ENCODE measurements at regions not wholly inside any gene's neighbourhood (a gene's known extent, or its start where the extent isn't known, plus 50 kb on each side); places are given as distances from the start of the nearest gene placed in this dataset.

DNA sequence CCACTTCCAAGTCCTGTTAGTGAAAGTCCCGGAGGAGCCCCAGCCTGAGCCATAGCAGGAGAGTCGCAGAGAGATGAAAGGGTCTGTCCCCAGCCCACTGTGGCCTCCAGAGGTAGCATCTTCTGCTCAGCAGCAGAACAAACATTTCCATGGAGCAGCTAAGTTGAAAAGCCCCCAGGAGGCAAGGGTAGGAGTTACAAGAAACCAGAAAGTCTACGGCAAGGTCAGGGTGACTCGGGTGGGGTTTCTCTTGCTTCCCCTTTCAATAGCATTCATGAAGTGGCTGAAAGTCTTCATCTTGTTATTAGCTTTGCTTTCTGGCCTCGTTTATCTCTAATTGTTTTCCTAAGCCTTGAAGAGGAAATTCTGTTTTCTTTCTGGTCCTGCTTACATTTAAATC, 151.2 kb upstream of the DIO3 start:
- Histone ChIP-seq H3K27ac (ENCODE audit: low read length) (no peak overlapping the region), H3K9me3 (ENCODE audit: control insufficient read depth, low read length) (no peaks in the 10 kb centered on the region), H3K4me3 (ENCODE audit: low read length) (no peak overlapping the region), H3K27me3 (ENCODE audit: control insufficient read depth, insufficient read depth) (no peaks in the 10 kb centered on the region), H3K4me1 (ENCODE audit: control insufficient read depth, insufficient read depth, low read length) (no peaks in the 10 kb centered on the region)
- WGBS = 49% methylated on average over 5 of the region's 5 CpGs
- ATAC-seq = no peak
- intact Hi-C loops (cut with DNase I) = no loop called here
- DNase-seq = no peak

DNA sequence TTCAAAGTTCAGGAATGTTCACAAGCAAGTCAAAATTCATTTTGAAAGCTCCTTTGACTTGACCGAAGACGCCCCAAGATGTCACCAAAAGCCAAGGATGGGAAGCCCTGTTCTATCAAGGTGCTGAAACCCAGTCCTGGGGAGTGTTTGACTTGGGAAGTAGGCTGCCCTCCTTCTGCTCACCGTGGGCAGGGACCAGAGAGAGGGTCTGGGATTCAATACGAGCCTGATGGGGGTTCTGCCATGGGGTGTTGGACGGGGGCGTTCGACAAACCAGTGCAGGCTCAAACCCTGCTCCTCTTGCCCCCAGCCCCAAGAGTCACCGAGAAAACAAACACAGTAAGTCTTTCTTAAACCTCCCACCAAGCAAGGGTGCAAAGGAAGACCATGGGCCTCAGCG, 150.1 kb upstream of the DIO3 start:
- Histone ChIP-seq H3K27ac (ENCODE audit: low read length) (no peak overlapping the region), H3K9me3 (ENCODE audit: control insufficient read depth, low read length) (no peaks in the 10 kb centered on the region), H3K27me3 (ENCODE audit: control insufficient read depth, insufficient read depth) (no peaks in the 10 kb centered on the region), H3K4me1 (ENCODE audit: control insufficient read depth, insufficient read depth, low read length) (no peaks in the 10 kb centered on the region), H3K4me3 (ENCODE audit: low read length) (no peak overlapping the region)
- intact Hi-C loops (cut with DNase I) = no loop called here
- DNase-seq = no peak
- ATAC-seq = no peak
- 96% methylated on average over 9 of the region's 9 CpGs for WGBS

DNA sequence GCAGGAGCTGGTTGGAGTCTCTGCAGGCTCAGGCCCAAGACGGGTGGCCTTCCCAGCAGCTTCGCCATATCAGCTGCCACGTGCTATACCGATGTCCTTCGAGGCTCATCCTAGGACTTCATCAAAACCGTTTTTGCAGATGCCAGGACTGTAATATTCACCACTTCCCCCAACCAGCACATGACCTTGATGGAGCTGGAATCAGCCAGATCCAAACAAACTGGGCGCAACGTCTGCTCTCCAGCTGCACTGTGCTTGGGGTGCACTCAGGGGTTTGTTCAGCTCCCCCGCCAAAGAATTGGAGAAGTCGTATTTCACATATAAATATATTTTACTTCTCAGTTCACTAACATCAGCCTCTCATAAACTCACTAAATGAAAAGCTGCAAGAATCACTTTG, 149.5 kb upstream of the DIO3 start:
- 92% methylated on average over 10 of the region's 10 CpGs for WGBS
- ATAC-seq = no peak
- no peaks in the 10 kb centered on the region for H3K27me3 ChIP-seq (ENCODE audit: control insufficient read depth, insufficient read depth)

DNA sequence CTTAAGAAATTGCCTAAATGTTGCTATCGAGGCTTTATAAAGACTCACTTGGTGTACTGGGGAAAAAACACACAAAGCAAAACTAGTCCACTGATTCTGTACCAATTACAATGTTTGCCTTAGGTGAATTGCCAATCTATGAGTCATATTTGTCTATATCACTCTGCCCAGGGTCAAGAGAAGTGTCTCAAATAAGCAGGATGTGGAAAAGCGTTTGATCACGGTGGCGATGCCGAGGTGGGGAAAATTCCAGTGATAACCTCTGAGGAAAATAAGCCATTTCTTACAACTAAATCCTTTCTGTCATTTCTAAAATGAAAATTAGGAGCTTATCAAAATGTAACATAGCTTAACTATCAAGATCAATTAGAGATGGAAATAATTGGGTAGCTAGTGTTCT, 148.6 kb upstream of the DIO3 start:
- no peak for ATAC-seq
- Histone ChIP-seq H3K9me3 (ENCODE audit: control insufficient read depth, low read length) (no peaks in the 10 kb centered on the region), H3K27me3 (ENCODE audit: control insufficient read depth, insufficient read depth) (no peaks in the 10 kb centered on the region), H3K27ac (ENCODE audit: low read length) (no peak overlapping the region), H3K4me3 (ENCODE audit: low read length) (no peak overlapping the region), H3K4me1 (ENCODE audit: control insufficient read depth, insufficient read depth, low read length) (no peaks in the 10 kb centered on the region)
- DNase-seq = no peak
- 64% methylated on average over 5 of the region's 5 CpGs for WGBS
- intact Hi-C loops (cut with DNase I) = no loop called here

More for the DNA sequence above, 149.5 kb upstream of the DIO3 start:
- Histone ChIP-seq H3K27ac (ENCODE audit: low read length) (no peak overlapping the region), H3K4me3 (ENCODE audit: low read length) (no peak overlapping the region), H3K9me3 (ENCODE audit: control insufficient read depth, low read length) (no peaks in the 10 kb centered on the region), H3K4me1 (ENCODE audit: control insufficient read depth, insufficient read depth, low read length) (no peaks in the 10 kb centered on the region)
- intact Hi-C loops (cut with DNase I) = no loop called here
- DNase-seq = no peak

DNA sequence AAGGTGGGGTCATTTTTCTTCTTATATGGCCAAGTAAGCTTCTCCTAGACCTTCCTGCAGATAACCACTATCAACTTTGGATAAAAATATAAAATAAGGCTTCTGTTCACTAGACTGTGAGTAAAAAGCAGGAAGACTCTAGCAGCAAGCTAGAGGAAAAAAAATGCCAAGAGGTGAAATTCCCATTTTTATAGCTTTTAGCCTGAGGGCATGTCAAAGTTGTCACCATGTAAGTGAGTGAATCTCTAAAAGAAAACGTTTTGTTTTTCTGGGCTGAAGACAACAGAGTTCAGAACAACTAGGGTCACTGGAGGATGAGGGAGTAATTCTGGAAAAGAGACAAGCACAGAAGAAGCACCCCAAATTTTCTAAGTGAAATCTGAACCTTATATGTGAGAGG, 143.9 kb upstream of the DIO3 start:
- H3K4me1 ChIP-seq (ENCODE audit: control insufficient read depth, insufficient read depth, low read length) = no peaks in the 10 kb centered on the region
- no peak overlapping the region for H3K4me3 ChIP-seq (ENCODE audit: low read length)
- WGBS = 19% methylated on average over 1 of the region's 1 CpG
- no peak overlapping the region for H3K27ac ChIP-seq (ENCODE audit: low read length)
- intact Hi-C loops (cut with DNase I) = no loop called here
- no peaks in the 10 kb centered on the region for H3K27me3 ChIP-seq (ENCODE audit: control insufficient read depth, insufficient read depth)
- H3K9me3 ChIP-seq (ENCODE audit: control insufficient read depth, low read length) = no peaks in the 10 kb centered on the region
- DNase-seq (no peak), ATAC-seq (no peak)

DNA sequence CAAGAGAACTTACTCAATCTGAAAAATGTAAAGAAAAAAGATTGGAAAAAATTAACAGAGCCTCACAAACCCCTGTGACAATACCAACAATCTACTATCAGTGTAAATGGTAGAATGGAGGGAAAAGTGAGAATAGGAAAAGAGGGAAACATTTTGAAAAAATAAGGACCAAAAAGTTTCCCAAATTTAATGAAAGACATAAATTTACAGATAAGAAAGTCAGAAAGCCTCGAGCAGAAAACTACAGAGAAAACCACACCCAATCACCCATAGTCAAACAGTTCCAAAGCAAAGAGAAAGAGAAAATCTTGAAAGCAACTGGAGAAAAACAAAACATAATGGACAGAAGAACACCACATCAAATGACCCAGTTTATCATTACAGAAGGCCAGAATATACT, 142.7 kb upstream of the DIO3 start:
- 38% methylated on average over 1 of the region's 1 CpG for WGBS
- no peak for DNase-seq
- intact Hi-C loops (cut with DNase I) = no loop called here
- no peaks in the 10 kb centered on the region for H3K4me1 ChIP-seq (ENCODE audit: control insufficient read depth, insufficient read depth, low read length)
- no peak for ATAC-seq
- H3K4me3 ChIP-seq (ENCODE audit: low read length) = no peak overlapping the region
- H3K9me3 ChIP-seq (ENCODE audit: control insufficient read depth, low read length) = no peaks in the 10 kb centered on the region
- no peaks in the 10 kb centered on the region for H3K27me3 ChIP-seq (ENCODE audit: control insufficient read depth, insufficient read depth)
- H3K27ac ChIP-seq (ENCODE audit: low read length) = no peak overlapping the region

DNA sequence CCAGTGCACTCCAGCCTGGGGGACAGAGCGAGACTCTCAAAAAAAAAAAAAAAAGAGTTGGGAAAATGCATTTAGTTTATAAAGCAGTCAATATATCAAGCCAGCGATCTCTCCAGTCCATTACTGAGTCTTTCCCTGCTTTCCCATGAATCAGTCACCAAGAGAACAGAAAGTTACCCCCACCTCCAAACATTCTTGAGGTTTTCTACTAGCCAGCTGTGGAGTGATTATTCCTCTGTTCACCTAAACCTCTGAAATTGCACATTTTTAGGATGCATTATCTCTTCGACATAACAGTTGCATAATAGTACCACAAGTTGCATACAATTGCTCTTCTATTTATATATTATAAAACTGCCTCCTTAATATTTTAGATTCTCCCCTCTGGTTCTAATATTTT, 134.8 kb upstream of the DIO3 start:
- Histone ChIP-seq H3K9me3 (ENCODE audit: control insufficient read depth, low read length) (peaks cover 2% of the 10 kb centered on the region), H3K4me3 (ENCODE audit: low read length) (no peak overlapping the region), H3K4me1 (ENCODE audit: control insufficient read depth, insufficient read depth, low read length) (no peaks in the 10 kb centered on the region), H3K27ac (ENCODE audit: low read length) (no peak overlapping the region), H3K27me3 (ENCODE audit: control insufficient read depth, insufficient read depth) (no peaks in the 10 kb centered on the region)
- 90% methylated on average over 3 of the region's 3 CpGs for WGBS
- intact Hi-C loops (cut with DNase I) = no loop called here
- ATAC-seq = no peak
- no peak for DNase-seq

DNA sequence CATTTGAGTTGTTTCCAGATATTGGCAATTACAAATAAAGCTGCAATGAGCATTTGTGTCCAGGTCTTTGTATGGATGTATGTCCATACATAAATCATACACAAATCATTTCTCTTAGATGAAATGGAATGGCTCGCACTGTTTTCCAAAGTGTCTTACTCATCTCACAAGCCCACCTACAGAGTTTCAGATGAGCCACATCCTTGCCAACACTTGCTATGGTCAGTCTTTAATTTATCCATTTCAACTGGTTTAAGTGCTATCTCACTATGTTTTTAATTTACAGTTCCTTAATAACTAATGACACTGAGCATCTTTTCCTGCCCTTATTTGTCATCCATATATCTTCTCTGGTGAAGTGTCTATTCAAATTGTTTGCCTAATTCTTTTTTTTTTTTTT, 132.9 kb upstream of the DIO3 start:
- no peak overlapping the region for H3K4me3 ChIP-seq (ENCODE audit: low read length)
- intact Hi-C loops (cut with DNase I) = no loop called here
- no peak overlapping the region for H3K27ac ChIP-seq (ENCODE audit: low read length)
- H3K27me3 ChIP-seq (ENCODE audit: control insufficient read depth, insufficient read depth) = no peaks in the 10 kb centered on the region
- DNase-seq (no peak), ATAC-seq (no peak)
- peaks cover 2% of the 10 kb centered on the region for H3K9me3 ChIP-seq (ENCODE audit: control insufficient read depth, low read length)
- 97% methylated on average over 1 of the region's 1 CpG for WGBS
- H3K4me1 ChIP-seq (ENCODE audit: control insufficient read depth, insufficient read depth, low read length) = no peaks in the 10 kb centered on the region

DNA sequence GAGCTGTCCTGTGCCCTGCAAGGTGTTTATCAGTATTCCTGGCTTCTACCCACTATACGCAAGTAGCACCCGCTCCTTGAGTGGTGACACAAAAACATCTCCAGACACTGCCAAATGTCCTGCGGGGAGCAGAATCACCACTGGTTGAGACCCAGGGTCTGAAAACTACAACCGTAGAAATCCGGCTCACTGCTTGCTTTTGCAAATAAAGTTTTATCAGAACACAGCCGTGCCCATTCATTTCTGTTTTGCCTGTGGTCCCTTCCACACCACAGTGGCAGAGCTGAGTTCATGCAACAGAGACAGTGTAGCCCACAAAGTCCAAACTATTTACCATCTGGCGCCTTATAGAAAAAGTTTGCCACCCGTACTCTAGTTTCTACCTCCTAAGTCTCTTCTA, 125.7 kb upstream of the DIO3 start:
- intact Hi-C loops (cut with DNase I) = no loop called here
- no peak overlapping the region for H3K27ac ChIP-seq (ENCODE audit: low read length)
- ATAC-seq (no peak), DNase-seq (no peak)
- no peaks in the 10 kb centered on the region for H3K27me3 ChIP-seq (ENCODE audit: control insufficient read depth, insufficient read depth)
- no peaks in the 10 kb centered on the region for H3K4me1 ChIP-seq (ENCODE audit: control insufficient read depth, insufficient read depth, low read length)
- H3K4me3 ChIP-seq (ENCODE audit: low read length) = no peak overlapping the region
- 90% methylated on average over 8 of the region's 8 CpGs for WGBS
- no peaks in the 10 kb centered on the region for H3K9me3 ChIP-seq (ENCODE audit: control insufficient read depth, low read length)

DNA sequence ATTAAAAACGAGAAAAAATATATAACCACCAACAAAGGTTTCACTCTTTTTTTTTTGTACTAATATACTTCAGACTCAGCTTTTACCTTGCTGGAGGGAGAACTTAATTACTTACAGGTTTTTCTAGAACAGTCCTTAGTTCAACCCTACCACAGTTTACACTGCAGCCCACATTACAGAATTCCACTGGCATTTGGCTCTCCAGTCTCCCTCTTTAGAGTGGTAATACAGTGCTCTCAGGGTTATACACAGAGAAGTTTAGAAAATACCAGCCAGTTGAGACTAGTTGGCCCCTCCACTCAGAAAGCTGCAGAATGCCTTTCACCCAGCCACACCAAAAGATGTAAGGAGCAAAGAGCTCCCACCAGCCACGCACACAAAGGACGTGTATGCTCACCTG, 122.3 kb upstream of the DIO3 start:
- H3K4me1 ChIP-seq (ENCODE audit: control insufficient read depth, insufficient read depth, low read length) = no peaks in the 10 kb centered on the region
- H3K4me3 ChIP-seq (ENCODE audit: low read length) = no peak overlapping the region
- H3K27ac ChIP-seq (ENCODE audit: low read length) = no peak overlapping the region
- WGBS = 74% methylated on average over 3 of the region's 3 CpGs
- ATAC-seq = no peak
- no peak for DNase-seq
- no peaks in the 10 kb centered on the region for H3K27me3 ChIP-seq (ENCODE audit: control insufficient read depth, insufficient read depth)
- H3K9me3 ChIP-seq (ENCODE audit: control insufficient read depth, low read length) = no peaks in the 10 kb centered on the region
- intact Hi-C loops (cut with DNase I) = no loop called here

DNA sequence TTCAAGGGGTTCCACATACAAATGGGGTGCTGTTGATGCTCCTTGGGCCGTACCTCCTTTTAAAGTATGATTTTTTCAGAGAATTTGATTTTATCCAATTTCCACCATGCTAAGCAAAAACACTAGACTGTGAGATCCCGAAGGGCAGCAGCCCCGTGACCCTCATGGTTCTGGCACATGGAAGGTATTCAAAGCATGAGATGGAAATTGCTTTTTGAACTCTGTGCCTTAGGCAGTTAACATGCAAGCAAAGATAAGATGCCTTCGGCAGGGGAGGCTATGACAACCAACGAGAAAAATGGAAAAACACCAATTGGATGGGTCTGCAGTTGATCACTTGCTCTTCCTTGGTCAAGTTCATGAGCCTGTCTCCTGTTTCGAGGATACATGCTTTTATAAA, 120.8 kb upstream of the DIO3 start:
- Histone ChIP-seq H3K9me3 (ENCODE audit: control insufficient read depth, low read length) (no peaks in the 10 kb centered on the region), H3K4me3 (ENCODE audit: low read length) (no peak overlapping the region), H3K27me3 (ENCODE audit: control insufficient read depth, insufficient read depth) (no peaks in the 10 kb centered on the region), H3K27ac (ENCODE audit: low read length) (no peak overlapping the region), H3K4me1 (ENCODE audit: control insufficient read depth, insufficient read depth, low read length) (no peaks in the 10 kb centered on the region)
- 58% methylated on average over 6 of the region's 6 CpGs for WGBS
- ATAC-seq (no peak), DNase-seq (no peak)
- intact Hi-C loops (cut with DNase I) = no loop called here

DNA sequence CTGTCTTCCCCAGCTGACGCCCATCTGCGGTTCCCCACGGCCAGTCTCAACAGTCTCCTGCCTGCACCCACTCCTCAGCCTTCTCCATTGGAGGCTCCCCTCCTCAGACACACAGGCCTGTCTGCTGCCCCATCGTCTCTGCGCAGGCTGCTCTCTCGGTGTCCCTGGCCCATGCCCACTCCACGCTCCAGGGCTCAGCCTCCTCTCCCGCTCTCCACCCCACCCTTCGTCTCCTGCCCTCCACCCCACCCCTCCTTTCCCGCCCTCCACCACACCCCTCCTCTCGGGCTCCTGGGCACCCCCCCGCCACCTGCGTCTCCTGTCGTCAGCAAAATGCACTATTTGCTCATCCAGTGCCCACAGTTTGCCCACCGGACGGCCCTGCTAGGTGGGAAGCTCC, 119.6 kb upstream of the DIO3 start:
- Histone ChIP-seq H3K27me3 (ENCODE audit: control insufficient read depth, insufficient read depth) (no peaks in the 10 kb centered on the region), H3K9me3 (ENCODE audit: control insufficient read depth, low read length) (no peaks in the 10 kb centered on the region), H3K4me1 (ENCODE audit: control insufficient read depth, insufficient read depth, low read length) (no peaks in the 10 kb centered on the region), H3K27ac (ENCODE audit: low read length) (no peak overlapping the region), H3K4me3 (ENCODE audit: low read length) (no peak overlapping the region)
- intact Hi-C loops (cut with DNase I) = no loop called here
- ATAC-seq (no peak), DNase-seq (no peak)
- 92% methylated on average over 16 of the region's 16 CpGs for WGBS
